GM12878 (cell line): ENCODE measurements at regions not wholly inside any gene's neighbourhood (a gene's known extent, or its start where the extent isn't known, plus 50 kb on each side); places are given as distances from the start of the nearest gene placed in this dataset.
"Not testable (repeated sequence)": the region's sequence is repeated elsewhere in the genome, so short reads cannot be mapped to it uniquely, and the experiment has no call there.

Source experiments
- ATAC-seq: fragments of 200-7000 bp; cut with Tn5 transposase; 3 replicates; pipeline ENCODE4 v1.9.1; 2020; ENCODE audit warnings: mild to moderate bottlenecking, moderate library complexity
- BruUV-seq: library from RNA; stranded (reverse); fragments of 400-500 nt; replicated peaks from 2 replicates; lab custom pipeline; 2021; lab: Mats Ljungman, UMichigan
- CTCF ChIA-PET: fragments of 300-600 bp; sonication (Branson Sonifier 250); formaldehyde crosslinking; extraction: SDS; loops from one replicate; lab custom pipeline; 2021; ENCODE audit warnings: inconsistent platforms; lab: Yijun Ruan, JAX
- POLR2A ChIA-PET: fragments of 350-600 bp; formaldehyde crosslinking; extraction: SDS; loops from one replicate; lab custom pipeline; 2021; ENCODE audit warnings: inconsistent platforms; lab: Charles Lee
- RAD21 ChIA-PET: fragments of 300-600 bp; sonication (Branson Sonifier 250); formaldehyde crosslinking; loops from one replicate; lab custom pipeline; 2023; ENCODE audit warnings: antibody characterized with exemption; ENCODE audit not compliant: unreplicated experiment; lab: Charles Lee
- SMC1A ChIA-PET: fragments of 300-600 bp; sonication (Branson Sonifier 250); formaldehyde crosslinking; loops from one replicate; lab custom pipeline; 2023; ENCODE audit not compliant: unreplicated experiment, uncharacterized antibody; lab: Charles Lee
- DNase-seq: peaks from one replicate; pipeline ENCODE4 v3.0.0-alpha.2; 2011; ENCODE audit warnings: low read depth, low spot score
- FAIRE-seq: peaks from 3 replicates; lab custom pipeline; 2011; peaks lifted over from hg19 to GRCh38; lab: Jason Lieb, UNC
- H2AFZ ChIP-seq: 2 replicates; pipeline ENCODE4 v1.6.0; 2011; ENCODE audit warnings: low read depth, low read length, control low read depth; ENCODE audit not compliant: control insufficient read depth
- H3K27ac ChIP-seq: 2 replicates; pipeline ENCODE4 v1.5.1; 2011; ENCODE audit warnings: control low read depth; ENCODE audit not compliant: control insufficient read depth, insufficient read depth
- H3K27me3 ChIP-seq, 2 experiments: replicated peaks in 1 of 2; 2 replicates each; pipeline versions ENCODE4 v1.6.0 to v1.6.1; 2011; ENCODE audit warnings: low read length in 1 of 2; ENCODE audit not compliant: control insufficient read depth in 2 of 2, insufficient read depth in 2 of 2
- H3K36me3 ChIP-seq, 2 experiments: 2 replicates each; pipeline ENCODE4 v1.5.1; 2011; ENCODE audit warnings: low read length in 1 of 2; ENCODE audit not compliant: control insufficient read depth in 2 of 2, insufficient read depth in 2 of 2
- H3K4me1 ChIP-seq: 2 replicates; pipeline ENCODE4 v1.6.1; 2011; ENCODE audit warnings: mild to moderate bottlenecking, low read length, moderate library complexity, mixed read lengths; ENCODE audit not compliant: control insufficient read depth, insufficient read depth
- H3K4me2 ChIP-seq: 2 replicates; pipeline ENCODE4 v1.6.0; 2011; ENCODE audit warnings: control low read depth; ENCODE audit not compliant: control insufficient read depth, insufficient read depth
- H3K4me3 ChIP-seq: fragments of 200-600 bp; sonication (generic); 2 replicates; pipeline ENCODE4 v1.5.1; 2016
- H3K79me2 ChIP-seq: 2 replicates; pipeline ENCODE4 v1.6.0; 2011; ENCODE audit warnings: low read length; ENCODE audit not compliant: control insufficient read depth, insufficient read depth
- H3K9ac ChIP-seq: 2 replicates; pipeline ENCODE4 v1.8.0; 2011; ENCODE audit warnings: low read length, control low read depth, mixed read lengths; ENCODE audit not compliant: control insufficient read depth, insufficient read depth
- H3K9me3 ChIP-seq: replicated peaks from 3 replicates; pipeline ENCODE4 v1.5.1; 2011; ENCODE audit warnings: mild to moderate bottlenecking, low read length; ENCODE audit not compliant: control insufficient read depth, insufficient read depth
- H4K20me1 ChIP-seq: 2 replicates; pipeline ENCODE4 v1.6.0; 2011; ENCODE audit not compliant: control insufficient read depth, insufficient read depth
- ZBED1 ChIP-seq: IDR thresholded peaks from 2 replicates; pipeline ENCODE4 v1.6.1; 2016; ENCODE audit warnings: borderline replicate concordance
- WGBS: methylation state at CpG from one replicate; pipeline ENCODE4 v1.1.6; 2016; ENCODE audit warnings: low lambda C conversion rate; ENCODE audit not compliant: insufficient replicate concordance, insufficient coverage; ENCODE audit errors: missing lambda C conversion rate; 5-methylcytosine and 5-hydroxymethylcytosine counted together
- in situ Hi-C: fragments of 300-500 bp; cut with MboI; formaldehyde crosslinking; loops from 9 replicates; pipeline ENCODE4 v1.14.3; 2018; ENCODE audit warnings: mixed read lengths
- intact Hi-C: fragments of 100-400 bp; cut with micrococcal nuclease; formaldehyde crosslinking; loops from one replicate; pipeline ENCODE4 v1.14.2; 2022; ENCODE audit not compliant: unreplicated experiment

DNA sequence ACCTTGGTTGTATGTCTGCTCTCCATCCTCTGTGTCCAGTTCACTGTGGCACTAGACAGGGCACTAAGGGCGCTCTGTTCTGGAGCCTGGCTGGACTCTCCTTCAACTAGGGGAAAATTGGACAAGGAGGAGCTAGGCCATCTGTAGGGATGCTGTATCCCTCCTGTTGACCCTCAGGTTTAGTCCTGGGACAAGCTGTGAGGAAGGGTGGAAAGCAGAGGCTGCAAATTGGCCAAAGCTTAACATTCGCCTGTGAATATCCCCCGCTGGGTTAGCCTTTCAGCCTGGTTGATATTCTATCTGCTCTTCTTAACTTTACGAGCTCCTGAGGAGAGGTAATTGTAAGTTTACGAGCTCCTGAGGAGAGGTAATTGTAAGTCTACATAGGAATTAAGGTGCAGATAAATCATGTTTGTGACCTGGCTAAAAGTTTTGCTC, 64.4 kb upstream of the ENPEP start:
- H3K9ac ChIP-seq = no peak overlapping the region
- no peak overlapping the region for H3K27ac ChIP-seq
- no peaks in the 10 kb centered on the region for H3K36me3 ChIP-seq
- intact Hi-C loops = no loop called here
- in situ Hi-C loops = no loop called here
- no peak overlapping the region for H2AFZ ChIP-seq
- H3K4me2 ChIP-seq = no peak overlapping the region
- no peak overlapping the region for H3K4me3 ChIP-seq
- no peaks in the 10 kb centered on the region for H3K4me1 ChIP-seq
- H3K79me2 ChIP-seq = no peaks in the 10 kb centered on the region
- ChIA-PET POLR2A (no interaction called here), RAD21 (no interaction called here), SMC1A (no interaction called here)
- no peak for FAIRE-seq
- TF ChIP-seq ZBED1 = no peak
- TF ChIP-seq, all 136 proteins: peak for 0
- Histone ChIP-seq H3K27me3 (no peaks in the 10 kb centered on the region), H4K20me1 (no peaks in the 10 kb centered on the region), H3K9me3 (no peaks in the 10 kb centered on the region)
- BruUV-seq = no TSS peak
- DNase-seq (no peak), ATAC-seq (no peak)
- CTCF ChIA-PET = no interaction called here
- WGBS = 18% methylated on average over 5 of the region's 5 CpGs

DNA sequence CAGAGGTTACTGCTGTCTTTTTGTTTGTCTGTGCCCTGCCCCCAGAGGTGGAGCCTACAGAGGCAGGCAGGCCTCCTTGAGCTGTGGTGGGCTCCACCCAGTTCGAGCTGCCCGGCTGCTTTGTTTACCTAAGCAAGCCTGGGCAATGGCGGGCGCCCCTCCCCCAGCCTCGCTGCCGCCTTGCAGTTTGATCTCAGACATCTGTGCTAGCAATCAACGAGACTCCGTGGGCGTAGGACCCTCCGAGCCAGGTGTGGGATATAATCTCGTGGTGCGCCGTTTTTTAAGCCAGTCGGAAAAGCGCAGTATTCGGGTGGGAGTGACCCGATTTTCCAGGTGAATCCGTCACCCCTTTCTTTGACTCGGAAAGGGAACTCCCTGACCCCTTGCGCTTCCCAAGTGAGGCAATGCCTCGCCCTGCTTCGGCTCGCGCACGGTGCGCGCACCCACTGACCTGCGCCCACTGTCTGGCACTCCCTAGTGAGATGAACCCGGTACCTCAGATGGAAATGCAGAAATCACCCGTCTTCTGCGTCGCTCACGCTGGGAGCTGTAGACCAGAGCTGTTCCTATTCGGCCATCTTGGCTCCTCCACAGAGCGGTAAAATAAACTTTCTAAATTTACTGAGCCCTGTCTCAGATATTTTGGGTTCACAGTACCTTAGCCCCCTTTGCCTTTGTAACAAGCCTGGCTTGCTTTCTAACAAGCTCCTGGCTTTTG, 64.9 kb upstream of the ENPEP start:
- H3K4me3 ChIP-seq, H2AFZ ChIP-seq, DNase-seq, H4K20me1 ChIP-seq, H3K79me2 ChIP-seq, BruUV-seq, in situ Hi-C loops, H3K9me3 ChIP-seq, CTCF ChIA-PET, H3K27ac ChIP-seq, H3K27me3 ChIP-seq, H3K4me1 ChIP-seq, SMC1A ChIA-PET, POLR2A ChIA-PET, FAIRE-seq, RAD21 ChIA-PET, H3K9ac ChIP-seq, H3K36me3 ChIP-seq, H3K4me2 ChIP-seq, ATAC-seq, intact Hi-C loops: not testable (repeated sequence)
- 61% methylated on average over 21 of the region's 35 CpGs for WGBS
